Choroid plexus epithelial cell (primary cell): ENCODE measurements at regions not wholly inside any gene's neighbourhood (a gene's known extent, or its start where the extent isn't known, plus 50 kb on each side); places are given as distances from the start of the nearest gene placed in this dataset.
A peak's percentile ranks its signal among the peaks of the same experiment; 100 is the strongest.
"Not testable (repeated sequence)": the region's sequence is repeated elsewhere in the genome, so short reads cannot be mapped to it uniquely, and the experiment has no call there.

Experiments
- DNase-seq: peaks from one replicate; pipeline ENCODE4 v3.0.0-alpha.2; 2010; ENCODE audit warnings: low read depth
- H3K4me3 ChIP-seq: 2 replicates; pipeline ENCODE4 v1.5.1; 2011; ENCODE audit warnings: low read depth, mild to moderate bottlenecking, control low read depth, low read length, moderate library complexity
- TF ChIP-seq, protein P1 (sequence below): conservative IDR thresholded peaks from 2 replicates; pipeline ENCODE4 v1.5.1; 2011; ENCODE audit warnings: low read depth, mild to moderate bottlenecking, control low read depth, inconsistent platforms, low read length, moderate library complexity

DNA sequence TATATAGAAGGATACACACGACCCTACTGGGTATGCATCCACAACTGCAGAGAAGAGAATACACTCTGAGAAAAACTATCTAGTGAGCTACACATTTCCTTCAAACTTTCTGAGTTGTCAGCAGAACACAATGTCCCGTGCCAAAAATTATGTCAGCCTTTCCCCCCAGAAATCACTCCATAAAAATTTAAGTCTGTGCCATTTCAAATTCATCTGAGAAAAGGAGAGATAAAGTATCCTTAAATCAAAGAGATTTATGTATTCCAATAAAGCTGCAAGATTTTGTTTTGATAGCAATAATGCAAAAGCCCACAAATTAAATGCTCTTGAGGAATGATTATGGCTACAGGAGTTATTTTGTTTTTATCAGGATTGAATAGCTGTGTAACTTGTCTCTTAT is 760.1 kb downstream of the CDH11 start:
- TF ChIP-seq, protein P1, sequence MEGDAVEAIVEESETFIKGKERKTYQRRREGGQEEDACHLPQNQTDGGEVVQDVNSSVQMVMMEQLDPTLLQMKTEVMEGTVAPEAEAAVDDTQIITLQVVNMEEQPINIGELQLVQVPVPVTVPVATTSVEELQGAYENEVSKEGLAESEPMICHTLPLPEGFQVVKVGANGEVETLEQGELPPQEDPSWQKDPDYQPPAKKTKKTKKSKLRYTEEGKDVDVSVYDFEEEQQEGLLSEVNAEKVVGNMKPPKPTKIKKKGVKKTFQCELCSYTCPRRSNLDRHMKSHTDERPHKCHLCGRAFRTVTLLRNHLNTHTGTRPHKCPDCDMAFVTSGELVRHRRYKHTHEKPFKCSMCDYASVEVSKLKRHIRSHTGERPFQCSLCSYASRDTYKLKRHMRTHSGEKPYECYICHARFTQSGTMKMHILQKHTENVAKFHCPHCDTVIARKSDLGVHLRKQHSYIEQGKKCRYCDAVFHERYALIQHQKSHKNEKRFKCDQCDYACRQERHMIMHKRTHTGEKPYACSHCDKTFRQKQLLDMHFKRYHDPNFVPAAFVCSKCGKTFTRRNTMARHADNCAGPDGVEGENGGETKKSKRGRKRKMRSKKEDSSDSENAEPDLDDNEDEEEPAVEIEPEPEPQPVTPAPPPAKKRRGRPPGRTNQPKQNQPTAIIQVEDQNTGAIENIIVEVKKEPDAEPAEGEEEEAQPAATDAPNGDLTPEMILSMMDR, result no peak
- no peak for DNase-seq
- H3K4me3 ChIP-seq, result no peak overlapping the region

DNA sequence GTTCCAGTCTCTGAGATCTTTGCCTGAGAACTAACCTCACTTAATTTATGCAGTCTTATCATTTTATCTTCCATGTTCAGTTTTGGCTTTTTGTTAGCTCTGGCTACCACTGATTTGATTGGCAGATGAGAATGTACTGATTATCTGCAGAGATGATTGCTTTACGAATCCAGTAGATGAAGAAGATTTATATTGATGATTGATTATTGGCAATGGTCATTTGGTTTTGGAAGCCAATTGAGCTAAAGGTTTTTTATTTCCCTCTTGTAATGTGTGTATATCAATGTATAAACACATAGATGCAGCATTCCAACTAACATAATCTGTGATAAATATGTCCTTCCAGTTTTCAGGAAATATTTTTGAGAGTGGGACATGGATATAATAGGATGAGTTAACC is 763.6 kb downstream of the CDH11 start:
- H3K4me3 ChIP-seq, result no peak overlapping the region
- TF ChIP-seq, protein P1, result no peak
- DNase-seq, result no peak

DNA sequence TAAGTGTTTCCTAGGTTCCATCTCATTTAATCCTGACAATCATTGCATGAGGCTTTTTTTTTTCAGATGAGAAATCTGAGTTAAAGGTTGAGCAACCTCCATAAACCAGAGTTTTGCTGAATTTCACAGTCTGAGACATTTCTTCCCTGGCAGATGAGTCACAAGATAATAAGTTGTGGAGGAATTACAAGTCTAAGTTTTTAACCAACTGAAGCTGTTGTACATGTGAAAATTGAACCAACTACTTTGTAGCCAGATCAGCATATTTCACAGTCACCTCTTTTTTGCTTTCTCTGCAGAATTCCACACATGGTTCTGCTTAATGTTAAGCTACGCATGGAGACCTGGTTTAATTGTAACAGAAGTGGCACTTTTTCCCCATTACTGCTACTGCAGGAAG is 765.6 kb downstream of the CDH11 start:
- DNase-seq, result peak; percentile 93
- TF ChIP-seq, protein P1, result no peak
- H3K4me3 ChIP-seq, result no peak overlapping the region

DNA sequence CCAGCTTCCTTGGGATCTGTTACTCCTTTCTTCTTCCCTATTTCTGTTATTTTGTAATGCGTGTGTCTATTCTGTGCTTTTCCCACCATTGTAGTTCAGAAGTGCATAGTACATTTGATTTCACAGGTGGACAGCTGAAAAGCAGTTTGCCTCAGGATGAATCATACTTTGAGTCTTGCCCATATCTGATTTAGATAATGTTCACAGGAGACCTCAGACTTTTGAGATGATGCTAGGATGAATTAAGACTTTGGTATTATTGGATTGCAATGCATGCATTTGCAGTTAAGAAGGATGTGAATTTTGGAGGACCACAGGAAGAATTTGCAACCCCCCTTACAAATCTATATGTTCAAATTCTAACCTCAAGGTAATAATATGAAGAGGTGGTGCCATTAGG is 769.6 kb downstream of the CDH11 start:
- H3K4me3 ChIP-seq, result no peak overlapping the region
- no peak for DNase-seq
- TF ChIP-seq, protein P1, result no peak

DNA sequence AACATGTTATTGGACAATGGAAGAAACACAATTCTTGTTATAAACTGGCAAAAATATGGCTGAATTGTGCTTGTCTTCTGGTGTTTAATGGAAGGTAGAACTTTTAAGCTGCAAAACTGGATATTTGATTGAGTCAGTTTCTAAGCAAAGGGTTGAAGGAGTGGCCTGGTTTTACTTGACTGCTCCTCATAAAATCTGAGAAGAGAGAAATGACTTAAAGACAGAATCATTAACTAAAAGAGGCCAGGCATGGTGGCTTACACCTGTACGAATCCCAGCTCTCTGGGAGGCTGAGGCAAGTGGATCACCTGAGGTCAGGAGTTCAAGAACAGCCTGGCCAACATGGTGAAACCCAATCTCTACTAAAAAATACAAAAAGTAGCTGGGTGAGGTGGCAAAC is 770.7 kb downstream of the CDH11 start:
- DNase-seq, result no peak
- TF ChIP-seq, protein P1, result no peak
- H3K4me3 ChIP-seq, result no peak overlapping the region

DNA sequence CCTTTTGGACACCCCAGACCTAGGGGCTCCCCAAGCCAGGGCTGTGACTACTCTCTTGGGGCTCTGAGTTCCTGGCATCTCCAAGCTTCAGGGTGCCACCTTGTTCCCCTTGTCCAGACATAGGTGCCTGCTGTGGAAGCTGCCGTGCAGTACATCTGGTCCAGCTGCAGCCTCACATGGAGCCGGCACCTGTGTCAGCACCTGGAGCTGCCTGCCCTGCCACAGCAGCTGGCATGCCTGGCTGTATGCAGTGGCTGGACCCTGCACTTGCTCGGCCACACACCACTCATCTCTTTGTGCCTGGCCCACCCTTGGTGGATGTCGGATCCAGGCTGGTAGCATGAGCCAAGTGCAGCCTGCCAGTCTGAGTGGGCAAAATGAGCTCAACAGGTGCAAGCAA is 775.8 kb downstream of the CDH11 start:
- no peak overlapping the region for H3K4me3 ChIP-seq
- TF ChIP-seq, protein P1, result no peak
- no peak for DNase-seq

DNA sequence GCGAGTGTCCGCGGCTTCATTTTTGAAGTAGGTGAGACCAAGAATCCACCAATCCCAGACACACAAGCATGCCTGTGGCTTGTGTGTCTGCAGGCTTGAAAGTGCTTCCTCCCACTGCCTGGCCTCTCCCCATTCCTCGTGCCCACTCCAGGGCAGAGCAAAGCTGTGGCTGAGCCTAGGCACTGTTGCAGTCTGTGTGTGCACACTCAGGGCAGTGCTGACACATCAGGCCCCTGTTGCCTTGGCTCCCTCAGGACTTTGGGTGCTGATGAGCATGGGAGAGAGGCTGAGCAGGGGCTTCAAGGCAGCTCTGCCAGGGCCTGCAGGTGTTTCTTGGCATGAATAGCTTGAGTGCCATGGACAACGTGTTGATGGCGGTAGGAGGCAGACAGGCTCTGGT is 776.7 kb downstream of the CDH11 start:
- TF ChIP-seq, protein P1, result no peak
- no peak for DNase-seq
- H3K4me3 ChIP-seq, result no peak overlapping the region

DNA sequence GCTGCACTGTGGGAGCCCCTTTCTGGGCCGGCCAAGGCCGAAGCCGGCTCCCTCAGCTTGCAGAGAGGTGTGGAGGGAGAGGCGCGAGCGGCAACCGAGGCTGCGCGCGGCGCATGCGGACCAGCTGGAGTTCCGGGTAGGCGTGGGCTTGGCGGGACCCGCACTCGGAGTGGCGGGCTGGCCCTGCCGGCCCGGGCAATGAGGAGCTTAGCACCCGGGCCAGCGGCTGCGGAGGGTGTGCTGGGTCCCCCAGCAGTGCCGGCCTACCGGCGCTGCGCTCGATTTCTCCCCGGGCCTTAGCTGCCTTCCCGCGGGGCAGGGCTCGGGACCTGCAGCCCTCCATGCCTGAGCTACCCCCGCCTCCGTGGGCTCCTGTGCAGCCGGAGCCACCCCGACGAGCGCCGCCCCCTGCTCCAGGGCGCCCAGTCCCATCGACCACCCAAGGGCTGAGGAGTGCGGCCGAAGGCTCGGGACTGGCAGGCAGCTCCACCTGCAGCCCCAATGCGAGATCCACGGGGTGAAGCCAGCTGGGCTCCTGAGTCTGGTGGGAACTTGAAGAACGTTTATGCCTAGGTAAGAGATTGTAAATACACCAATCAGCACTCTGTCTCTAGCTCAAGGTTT is 777.9 kb downstream of the CDH11 start:
- not testable (repeated sequence) for H3K4me3 ChIP-seq, DNase-seq
